ENCODE measurements at regions not wholly inside any gene's neighbourhood (a gene's known extent, or its start where the extent isn't known, plus 50 kb on each side); places are given as distances from the start of the nearest gene placed in this dataset.
A peak's percentile ranks its signal among the peaks of the same experiment; 100 is the strongest.

- DNase-seq, result peak; percentile 56
Observed at GRCh38 chr14:65286443-65286842, 126.1 kb upstream of the FUT8 start.

- DNase-seq, result peak; percentile 79
Observed at GRCh38 chr14:65287264-65288131, 125.0 kb upstream of the FUT8 start.

- peak; percentile 71 for DNase-seq
Observed at GRCh38 chr14:65290830-65291229, 121.7 kb upstream of the FUT8 start.

- DNase-seq, result no peak
Observed at GRCh38 chr14:65291531-65291930, 121.0 kb upstream of the FUT8 start.

DNA sequence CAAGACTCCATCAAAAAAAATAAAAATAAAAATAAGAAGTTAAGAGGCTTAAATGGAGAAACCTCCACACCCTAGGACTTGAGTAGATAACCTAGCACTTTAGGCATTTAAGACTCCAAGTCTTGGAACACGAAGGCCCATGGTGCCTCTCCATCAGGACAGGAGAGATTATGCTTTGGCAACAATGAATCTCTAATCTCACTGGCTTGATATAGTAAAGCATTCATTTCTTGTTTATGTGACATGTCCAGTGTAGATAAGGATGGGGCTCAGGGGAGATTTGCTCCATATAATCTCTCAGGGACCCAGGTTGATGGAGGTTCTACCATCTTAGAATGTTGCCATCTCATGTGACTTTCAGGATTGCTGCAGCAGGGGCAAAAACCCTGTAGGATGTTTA, 117.7 kb upstream of the FUT8 start:
- no peak for DNase-seq

- no peak for DNase-seq
Observed at GRCh38 chr14:65296402-65296801, 116.1 kb upstream of the FUT8 start.

DNA sequence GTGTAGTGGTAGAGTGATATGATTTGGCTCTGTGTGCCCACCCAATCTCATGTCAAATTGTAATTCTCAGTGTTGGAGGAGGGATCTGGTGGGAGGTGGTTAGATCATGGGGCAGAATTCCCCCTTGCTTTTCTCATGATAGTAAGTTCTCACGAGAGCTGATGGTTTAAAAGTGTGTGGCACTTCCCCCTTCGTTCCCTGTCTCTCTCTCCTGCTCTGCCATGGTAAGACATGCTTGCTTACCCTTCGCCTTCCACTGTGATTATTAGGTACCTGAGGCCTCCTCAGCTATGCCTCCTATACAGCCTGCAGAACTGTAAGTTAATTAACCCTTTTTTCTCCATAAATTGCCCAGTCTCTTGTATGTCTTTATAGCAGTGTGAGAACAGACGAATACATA, 115.7 kb upstream of the FUT8 start:
- no peak for DNase-seq

DNA sequence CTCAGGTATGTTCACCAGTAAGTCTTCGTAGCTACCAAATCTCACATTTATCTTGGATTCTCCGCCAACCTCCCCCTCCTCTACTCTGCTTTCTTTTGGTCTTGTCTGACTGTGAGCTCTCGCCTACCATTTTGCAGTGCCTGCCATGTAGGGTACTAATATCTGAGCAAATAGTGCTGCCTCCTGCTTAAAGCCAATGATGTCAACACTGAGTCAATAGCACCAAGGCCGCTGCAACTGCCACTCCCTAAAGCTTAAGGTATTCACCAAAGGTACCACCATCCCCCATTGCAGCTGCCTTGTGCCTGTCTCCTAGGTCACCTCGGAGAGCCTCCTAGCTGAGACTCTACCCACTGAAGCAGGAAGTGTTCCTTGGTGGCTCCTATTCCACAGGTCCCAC, 114.8 kb upstream of the FUT8 start:
- no peak for DNase-seq

GRCh38 chr14:65299826-65300225, 112.7 kb upstream of the FUT8 start:
- no peak for DNase-seq

GRCh38 chr14:65301862-65302539, 110.5 kb upstream of the FUT8 start:
- no peak for DNase-seq

GRCh38 chr14:65302571-65303189, 109.8 kb upstream of the FUT8 start:
- peak; percentile 72 for DNase-seq

GRCh38 chr14:65303190-65303898, 109.2 kb upstream of the FUT8 start:
- peak; percentile 48 for DNase-seq

DNA sequence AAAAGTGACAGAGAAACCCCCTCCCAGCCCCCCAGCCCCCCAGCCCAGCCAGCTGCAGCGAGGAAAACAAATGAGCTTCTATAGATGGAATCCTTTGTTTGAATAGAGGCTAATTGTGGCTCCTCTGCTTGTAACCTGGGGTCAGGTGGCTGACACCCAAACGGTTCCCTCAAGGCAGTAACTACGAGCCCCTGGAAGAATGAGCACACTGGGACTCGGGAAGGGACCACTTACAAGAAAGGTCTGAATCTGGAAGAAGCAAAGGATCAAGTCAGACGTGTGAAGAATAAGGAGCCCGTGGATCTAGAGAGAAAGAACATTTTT, 108.7 kb upstream of the FUT8 start:
- no peak for DNase-seq

DNA sequence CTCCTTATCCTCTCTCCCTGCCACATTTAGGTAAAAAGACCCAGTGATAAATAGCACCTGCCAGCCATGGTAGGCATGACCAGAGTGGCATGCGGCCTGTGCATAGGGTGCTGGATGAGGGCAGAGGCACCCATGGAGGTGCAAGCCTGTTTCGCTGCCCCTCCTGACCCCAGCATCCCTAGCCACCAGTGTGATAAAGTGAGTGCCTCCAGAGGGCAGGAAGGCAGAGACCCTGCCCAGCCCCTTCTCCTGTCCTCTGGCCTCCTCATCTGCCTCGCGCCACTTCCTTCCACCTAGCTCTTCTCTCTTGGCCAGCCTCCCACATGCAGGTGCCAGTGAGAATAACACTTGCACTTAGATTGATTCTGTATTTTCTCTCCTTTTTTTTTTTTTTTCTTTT, 108.3 kb upstream of the FUT8 start:
- no peak for DNase-seq

DNA sequence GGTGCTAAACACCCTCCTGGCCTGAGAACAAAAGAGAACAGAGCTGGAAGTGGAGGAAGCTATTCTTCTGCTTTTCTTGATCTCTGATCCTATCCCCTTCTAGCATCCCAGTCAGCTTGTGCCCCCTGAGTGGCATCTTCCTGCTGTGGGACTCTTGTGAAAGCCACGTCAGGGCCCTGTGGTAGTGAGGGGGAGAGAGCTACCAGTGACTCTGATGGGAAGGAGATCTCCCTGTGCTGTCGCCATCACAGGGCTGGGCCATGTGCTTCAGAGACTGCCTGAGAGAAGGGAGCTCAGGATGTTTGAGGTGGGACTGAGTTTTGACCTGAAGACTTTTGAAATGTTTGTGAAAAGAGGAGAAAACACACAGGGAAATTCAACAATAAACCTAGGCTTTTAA, 107.6 kb upstream of the FUT8 start:
- no peak for DNase-seq

- no peak for DNase-seq
Observed at GRCh38 chr14:65308536-65308935, 104.0 kb upstream of the FUT8 start.

DNA sequence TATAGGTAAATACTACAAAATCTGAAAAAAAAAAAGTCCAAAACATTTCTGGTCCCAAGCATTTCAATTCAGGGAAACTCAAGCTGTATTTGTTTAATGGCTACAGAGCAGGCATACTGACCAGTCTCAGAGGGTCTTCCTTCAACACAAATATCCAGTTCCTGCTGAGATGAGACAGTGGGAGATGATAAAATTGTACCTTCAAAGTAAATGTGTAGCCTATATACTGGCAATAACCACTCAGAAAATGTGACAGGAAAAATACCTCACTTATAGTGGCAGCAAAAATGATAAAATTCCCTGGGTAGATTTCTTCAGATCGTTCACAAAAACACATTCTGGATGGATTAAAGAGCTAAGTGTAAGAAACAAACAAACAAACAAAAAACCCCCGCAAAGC, 102.0 kb upstream of the FUT8 start:
- no peak for DNase-seq

DNA sequence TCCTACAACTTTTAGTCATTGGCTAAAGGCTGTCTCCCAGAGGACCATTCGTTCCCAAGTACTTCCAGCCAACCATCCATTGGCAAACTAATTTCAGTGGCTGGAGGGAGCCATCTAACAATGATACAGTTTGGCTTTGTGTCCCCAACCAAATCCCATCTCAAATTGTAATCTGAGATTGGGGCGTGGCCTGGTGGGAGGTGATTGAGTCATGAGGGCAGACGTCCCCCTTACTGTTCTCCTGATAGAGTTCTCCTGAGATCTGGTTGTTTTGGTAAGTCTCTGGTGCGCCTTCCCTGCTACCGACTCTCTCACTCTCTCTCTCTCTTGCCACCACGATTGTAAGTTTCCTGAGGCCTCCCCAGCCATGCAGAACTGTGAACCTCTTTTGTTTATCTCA, 99.7 kb upstream of the FUT8 start:
- DNase-seq, result no peak

- no peak for DNase-seq
Observed at GRCh38 chr14:65318636-65319506, 93.7 kb upstream of the FUT8 start.

GRCh38 chr14:65320661-65321308, 91.7 kb upstream of the FUT8 start:
- no peak for DNase-seq

DNA sequence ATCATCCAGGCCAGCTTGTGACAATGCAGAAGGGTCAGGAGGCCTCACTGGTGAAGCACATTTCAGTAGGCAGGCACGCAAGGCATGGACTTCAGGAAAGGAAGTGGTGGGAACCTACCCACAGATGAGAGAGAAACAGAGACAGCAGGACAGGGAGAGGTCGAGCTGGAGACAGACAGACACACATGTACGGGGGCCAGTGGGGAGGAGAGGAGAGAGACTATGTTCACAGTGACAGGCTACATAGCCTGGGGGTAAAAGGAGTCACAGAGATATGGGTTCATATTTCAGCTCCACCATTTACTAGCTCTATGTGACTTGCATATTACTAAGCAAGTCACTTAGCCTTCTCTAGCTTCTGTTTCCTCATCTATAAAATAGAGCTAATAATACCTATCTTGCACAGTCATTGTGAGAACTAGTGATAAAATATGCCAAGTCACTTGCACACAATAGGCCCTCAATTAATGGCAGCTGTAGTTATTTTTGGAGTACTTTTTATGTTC, 91.1 kb upstream of the FUT8 start:
- DNase-seq, result peak; percentile 19

DNA sequence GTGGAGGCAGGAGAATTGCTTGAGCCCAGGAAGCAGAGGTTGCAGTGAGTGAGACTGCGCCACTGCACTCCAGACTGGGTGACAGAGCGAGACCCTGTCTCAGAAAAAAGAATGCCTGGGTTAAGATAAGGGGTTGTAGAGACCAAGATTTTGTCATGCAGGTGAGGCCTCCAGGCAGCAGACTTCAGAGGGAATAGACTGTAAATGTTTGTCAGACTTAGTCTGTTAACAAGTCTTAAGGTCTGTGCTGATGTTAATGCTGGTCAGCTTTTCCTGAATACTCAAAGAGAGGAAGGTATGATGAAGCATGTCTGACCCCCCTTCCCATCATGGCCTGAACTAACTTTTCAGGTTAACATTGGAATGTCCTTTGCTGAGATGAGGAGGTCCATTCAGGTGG, 83.0 kb upstream of the FUT8 start:
- DNase-seq, result no peak

All from stimulated activated CD4-positive, alpha-beta T cell treated with anti-CD3 and anti-CD28 coated beads, Interleukin-15, amount 100 ng/mL, for 24 hours (primary cell).